LHCN-M2 (cell line): ENCODE measurements at regions not wholly inside any gene's neighbourhood (a gene's known extent, or its start where the extent isn't known, plus 50 kb on each side); places are given as distances from the start of the nearest gene placed in this dataset.
"Not testable (repeated sequence)": the region's sequence is repeated elsewhere in the genome, so short reads cannot be mapped to it uniquely, and the experiment has no call there.

Source experiments
- DNase-seq: peaks from one replicate; pipeline ENCODE4 v3.0.0-alpha.2; 2012; ENCODE audit warnings: low read depth

DNA sequence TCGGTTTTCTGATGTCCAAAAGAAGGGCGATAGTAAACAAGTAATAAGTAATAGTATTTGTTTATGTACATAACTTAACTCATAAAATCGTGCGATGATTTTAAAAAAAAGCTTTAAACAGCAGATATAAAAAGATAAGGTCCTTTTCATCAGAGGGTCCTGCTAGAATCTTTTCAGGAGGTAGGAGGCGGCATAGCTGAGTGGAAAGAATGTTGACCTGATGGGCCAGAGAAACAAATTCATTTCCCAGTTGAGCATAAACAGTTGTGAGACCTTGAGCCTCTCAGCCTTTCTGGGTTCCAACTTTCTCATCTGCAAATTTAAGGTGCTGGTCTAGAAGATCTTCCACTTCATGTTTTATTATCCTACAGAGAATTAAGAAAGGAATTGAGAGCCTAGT lies 173.5 kb downstream of the LACC1 start:
- DNase-seq: no peak

DNA sequence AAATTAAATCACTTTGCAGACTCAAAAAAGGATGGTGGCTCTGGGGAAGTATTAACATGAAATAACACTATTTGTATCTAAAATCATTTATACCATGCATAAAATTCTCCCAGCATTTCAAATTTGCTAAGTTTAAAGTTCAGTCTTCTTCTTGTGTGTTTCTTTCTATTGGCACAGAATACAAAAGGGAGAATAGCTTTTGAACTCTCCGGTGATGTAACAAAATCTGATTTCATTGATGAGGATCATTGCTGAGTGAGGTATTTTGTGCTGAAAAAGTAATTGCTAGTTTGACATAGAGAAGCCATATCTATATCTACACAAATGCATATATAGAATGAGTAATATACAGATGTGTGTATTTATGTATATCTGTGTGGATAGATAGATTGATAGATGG lies 174.8 kb downstream of the LACC1 start:
- no peak for DNase-seq

DNA sequence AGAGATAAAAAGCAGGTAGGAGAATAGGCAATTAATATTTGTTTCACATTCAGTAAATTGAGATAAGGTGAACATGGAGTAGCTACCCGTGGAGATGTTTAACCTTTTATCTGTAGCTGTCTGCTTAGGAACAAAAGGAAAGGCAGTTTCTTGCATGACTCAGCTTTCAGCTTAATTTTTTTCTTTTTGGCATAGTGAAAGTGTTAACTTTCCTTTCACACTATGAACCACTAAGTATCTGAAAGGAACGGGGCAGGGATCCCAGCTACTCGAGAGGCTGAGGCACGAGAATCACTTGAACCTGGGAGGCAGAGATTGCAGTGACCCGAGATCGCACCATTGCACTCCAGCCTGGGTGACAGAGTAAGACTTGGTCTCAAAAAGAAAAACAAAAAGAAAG lies 176.0 kb downstream of the LACC1 start:
- DNase-seq: not testable (repeated sequence)

DNA sequence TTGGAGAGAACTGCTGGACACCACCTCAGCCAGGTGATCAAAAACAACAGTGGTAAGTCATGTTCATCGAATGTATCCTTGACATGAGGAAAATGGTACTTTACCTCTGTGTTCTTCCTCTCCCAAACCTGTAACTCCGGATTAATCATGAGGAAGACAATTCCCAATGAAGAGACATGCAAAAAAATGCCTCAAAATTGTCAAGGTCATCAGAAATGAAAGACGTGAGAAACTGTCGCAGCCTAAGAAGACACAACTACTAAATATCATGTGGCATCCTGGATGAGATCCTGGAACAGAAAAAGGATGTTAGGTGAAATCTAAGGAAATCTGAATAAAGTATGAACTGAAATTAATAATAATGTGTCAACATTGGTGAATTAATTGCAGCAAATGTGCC lies 178.4 kb downstream of the LACC1 start:
- DNase-seq: no peak

GRCh38 chr13:44058624-44059215 lies 179.0 kb downstream of the LACC1 start:
- peak; percentile 56 for DNase-seq

DNA sequence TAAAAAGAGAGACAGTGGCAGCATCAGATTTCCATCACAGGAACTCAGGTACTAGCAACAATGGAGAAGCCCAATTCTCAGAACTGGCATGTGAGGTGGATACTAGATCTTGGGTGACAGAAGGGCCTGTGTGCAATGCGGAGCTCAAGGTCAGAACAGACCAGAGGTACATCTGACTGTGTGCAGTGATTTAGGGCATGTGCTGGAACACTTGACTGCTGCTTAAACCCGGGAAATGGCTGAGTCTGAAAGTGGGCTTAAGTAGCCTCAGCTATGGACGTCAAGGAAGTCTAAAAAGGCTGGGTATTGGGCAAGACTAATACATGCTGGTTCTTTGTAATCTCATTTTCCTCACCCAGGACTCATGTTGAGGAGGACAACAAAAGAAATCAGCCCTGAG lies 182.2 kb downstream of the LACC1 start:
- no peak for DNase-seq

DNA sequence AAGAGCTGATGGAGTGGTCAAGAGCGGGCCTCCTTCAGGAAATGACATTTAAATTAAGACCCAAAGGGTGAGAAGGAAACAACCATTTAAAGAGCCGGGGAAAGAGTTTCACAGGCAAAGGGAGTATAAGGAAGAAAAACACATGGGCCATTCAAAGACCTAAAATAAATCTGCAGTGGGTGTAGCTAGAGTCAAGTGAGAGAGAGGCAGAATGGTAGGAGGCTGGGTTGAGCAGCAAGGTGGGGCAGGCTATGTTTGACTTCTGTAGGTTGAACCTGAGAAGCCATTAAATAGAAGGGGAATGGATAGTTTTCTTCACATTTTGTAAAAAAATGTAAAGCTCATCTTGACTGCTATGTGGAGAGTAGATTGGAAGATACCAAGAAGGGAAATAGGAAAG lies 183.8 kb downstream of the LACC1 start:
- no peak for DNase-seq

GRCh38 chr13:44063881-44064280 lies 184.2 kb downstream of the LACC1 start:
- DNase-seq: no peak

DNA sequence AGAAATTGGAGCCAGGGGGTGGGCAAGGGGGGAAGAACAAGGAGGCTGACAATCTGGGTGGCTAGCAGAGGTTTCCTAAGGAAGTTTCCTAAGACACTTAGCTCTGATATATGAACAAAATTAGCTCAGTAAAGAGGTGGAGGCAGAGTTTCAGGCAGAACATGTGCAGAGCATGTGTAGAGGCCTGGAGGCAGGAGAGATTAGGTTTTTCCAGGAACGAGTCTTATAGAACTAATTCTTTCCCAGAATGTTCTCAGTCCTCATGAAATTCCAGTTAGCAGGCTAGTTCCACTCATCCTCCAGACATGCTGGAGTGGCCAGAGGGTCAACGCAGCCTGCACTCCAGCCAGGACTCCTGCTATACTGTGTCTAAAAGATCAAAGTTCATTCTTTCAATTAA lies 184.7 kb downstream of the LACC1 start:
- no peak for DNase-seq

DNA sequence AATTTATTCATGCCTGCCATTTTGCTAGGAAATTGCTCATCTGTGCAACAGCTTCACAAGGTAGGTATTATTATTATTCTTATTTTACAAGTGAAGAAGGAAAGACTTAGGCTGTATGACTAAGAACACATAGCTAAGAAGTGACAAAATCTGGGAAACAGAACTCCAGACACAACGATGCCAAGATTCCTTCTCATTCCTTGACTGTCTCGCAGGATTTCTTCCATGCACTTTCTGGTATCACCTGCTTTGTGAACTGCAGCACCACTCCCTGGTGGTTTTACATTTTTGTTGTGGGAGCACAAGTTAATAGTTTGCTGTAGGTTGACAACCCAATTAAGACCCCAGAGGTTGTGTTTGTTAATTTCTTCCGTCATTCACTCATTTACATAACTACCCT lies 188.5 kb downstream of the LACC1 start:
- DNase-seq: peak; percentile 41

GRCh38 chr13:44068737-44069136 lies 189.0 kb downstream of the LACC1 start:
- peak; percentile 82 for DNase-seq

DNA sequence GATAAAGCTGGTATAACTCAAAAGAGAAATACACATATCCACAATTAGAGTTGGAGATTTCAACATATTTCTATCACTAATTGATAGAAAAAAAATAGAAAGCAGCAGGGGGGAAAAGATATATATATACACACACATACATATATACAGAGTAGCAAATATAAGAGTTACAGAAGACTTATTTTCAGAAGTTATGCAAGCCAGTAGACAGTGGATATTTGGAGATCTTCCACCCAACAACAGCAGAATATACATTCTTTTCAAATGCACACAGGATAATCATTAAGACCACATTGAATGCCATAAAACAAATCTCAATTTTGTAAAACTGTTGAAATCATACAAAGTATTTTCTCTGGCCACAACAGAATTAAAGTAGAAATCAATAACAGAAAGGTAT lies 192.8 kb downstream of the LACC1 start:
- DNase-seq: no peak

DNA sequence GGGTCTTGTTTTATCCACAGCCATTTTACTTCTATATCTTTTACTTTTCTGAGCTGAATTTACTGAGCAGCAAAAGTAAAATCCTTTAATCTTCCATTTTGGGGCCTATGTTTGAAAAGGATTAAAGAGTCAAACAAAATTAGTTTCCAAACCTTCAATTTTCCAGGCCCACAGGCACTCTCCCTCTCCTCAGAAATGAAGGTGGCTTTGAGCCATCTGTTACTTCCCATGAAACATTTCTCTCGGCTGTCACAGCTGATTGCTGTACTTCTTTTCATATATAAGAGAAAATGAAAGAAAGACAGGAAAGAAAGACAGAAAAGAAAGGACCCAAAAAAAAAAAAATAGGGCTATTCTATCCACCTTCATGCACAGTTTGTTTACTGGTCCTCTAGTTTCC lies 194.9 kb downstream of the LACC1 start:
- no peak for DNase-seq

- DNase-seq: no peak
These were observed 195.4 kb downstream of the LACC1 start for GRCh38 chr13:44075113-44075512.

DNA sequence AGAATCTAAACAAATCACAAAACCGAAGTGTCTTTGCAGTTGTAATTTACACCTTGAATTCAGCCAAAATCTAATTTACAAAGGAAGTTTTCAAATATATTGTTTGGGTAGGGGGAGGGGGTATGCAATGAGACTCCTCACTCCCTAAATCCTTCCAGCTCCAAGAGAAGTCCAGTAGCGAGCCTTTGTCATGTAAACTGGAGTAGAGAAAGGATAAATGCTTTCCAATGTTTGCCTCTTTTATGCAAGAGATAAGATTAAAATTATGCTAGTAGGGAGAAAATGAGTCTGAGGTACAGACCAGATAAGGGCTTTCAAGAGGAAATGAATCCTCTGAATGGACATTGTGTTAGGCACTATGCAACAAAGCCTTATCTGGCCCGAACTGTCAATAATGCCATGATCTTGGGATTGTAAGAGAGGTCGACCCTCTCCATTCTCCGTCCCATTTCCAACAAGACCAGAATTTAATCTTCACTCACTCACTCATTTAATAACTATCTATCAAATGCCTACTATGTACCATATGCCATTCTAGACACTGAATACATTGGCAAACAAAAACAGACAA lies 199.2 kb downstream of the LACC1 start:
- DNase-seq: no peak

DNA sequence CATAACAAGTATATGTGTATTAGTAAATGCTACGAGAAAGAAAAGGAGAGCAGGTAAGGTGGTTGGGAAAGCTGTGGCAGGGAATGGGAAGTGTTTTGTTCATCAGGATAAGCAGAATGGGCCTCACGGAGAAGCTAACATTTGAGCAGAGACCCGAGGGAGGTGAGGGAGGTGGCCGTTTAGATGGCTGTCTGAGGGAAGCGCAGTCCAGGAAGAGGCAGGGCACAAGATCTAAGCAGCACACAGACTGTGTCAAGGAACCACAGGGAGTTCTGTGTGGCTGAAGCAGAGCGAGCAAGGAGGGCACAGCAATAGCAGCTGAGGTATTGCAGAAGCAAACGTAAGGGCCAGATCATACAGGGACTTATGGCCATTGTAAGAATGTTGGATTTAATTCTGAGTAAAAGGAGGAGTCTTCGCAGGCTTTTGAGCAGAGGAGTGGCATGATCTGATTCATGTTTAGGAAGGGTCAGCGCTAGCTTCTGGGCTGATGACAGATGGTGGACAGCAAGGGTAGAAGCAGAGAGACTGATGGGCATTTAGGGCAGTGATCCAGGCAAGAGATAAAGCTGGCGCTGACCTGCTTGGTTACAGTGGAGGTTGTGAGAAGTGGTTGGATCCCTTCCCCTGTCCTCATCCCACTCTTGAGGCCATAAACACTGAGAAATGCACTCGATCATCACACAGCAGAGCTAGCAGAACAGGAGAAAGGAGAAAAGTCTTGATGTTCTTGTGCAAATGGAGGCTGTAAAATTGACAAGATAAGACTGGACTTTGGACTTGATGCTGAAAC lies 199.9 kb downstream of the LACC1 start:
- DNase-seq: no peak

DNA sequence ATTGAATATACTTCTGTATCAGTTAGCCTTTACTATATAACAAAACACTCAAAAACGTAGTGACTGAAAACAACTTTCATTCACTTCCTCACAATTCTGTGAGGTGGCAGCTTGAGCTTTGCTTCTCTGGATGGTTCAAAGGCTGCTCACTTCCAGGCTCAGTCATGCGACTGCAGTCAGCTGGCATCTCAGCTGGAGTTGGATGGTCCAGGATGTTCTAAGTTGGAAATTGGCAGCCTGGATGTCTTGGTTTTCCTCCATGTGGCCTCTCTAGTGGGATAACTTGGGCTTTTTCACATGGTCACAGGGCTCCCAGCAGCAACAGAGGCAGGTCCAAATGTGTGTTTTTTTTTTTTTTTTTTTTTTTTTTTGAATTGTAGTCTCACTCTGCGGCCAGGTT lies 204.4 kb downstream of the LACC1 start:
- DNase-seq: no peak

- no peak for DNase-seq
These were observed 206.7 kb downstream of the LACC1 start for GRCh38 chr13:44086389-44086788.

GRCh38 chr13:44088411-44088810 lies 208.7 kb downstream of the LACC1 start:
- DNase-seq: no peak

- DNase-seq: no peak
These were observed 209.3 kb downstream of the LACC1 start for GRCh38 chr13:44088991-44089413.

DNA sequence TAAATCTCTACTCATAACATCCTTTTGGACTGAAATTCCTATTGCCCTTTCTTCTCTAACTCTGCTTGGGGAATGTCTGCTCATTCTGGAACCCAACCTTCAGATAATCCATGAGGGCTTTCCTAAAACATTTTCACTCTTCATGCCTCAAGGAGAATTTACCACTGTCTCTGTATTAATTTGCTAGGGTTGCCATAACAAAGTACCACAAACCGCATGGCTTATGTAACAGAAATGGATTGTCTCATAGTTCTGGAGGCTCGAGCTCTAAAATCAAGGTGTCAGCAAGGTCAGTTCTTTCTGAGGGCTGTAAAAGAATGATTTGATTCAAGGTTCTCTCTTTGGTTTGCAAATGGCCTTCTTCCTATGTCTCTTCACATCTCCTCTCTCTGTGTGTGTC lies 209.7 kb downstream of the LACC1 start:
- DNase-seq: peak; percentile 32

- no peak for DNase-seq
These were observed 212.6 kb downstream of the LACC1 start for GRCh38 chr13:44092078-44092970.
